Stimulated activated CD4-positive, alpha-beta T cell treated with anti-CD3 and anti-CD28 coated beads, Interleukin-15, amount 100 ng/mL, for 24 hours (primary cell): ENCODE measurements at regions not wholly inside any gene's neighbourhood (a gene's known extent, or its start where the extent isn't known, plus 50 kb on each side); places are given as distances from the start of the nearest gene placed in this dataset.

Experiments used
- DNase-seq: peaks from one replicate; pipeline ENCODE4 v3.0.0-alpha.2; 2020

- no peak for DNase-seq
These were observed 111.6 kb downstream of the SIPA1L2 start for GRCh38 chr1:232518349-232518748.

GRCh38 chr1:232517204-232517603, 112.7 kb downstream of the SIPA1L2 start:
- DNase-seq: no peak

- DNase-seq: no peak
These were observed 114.2 kb downstream of the SIPA1L2 start for GRCh38 chr1:232515706-232516105.

- DNase-seq: no peak
These were observed 117.2 kb downstream of the SIPA1L2 start for GRCh38 chr1:232512712-232513111.

GRCh38 chr1:232511172-232511571, 118.8 kb downstream of the SIPA1L2 start:
- DNase-seq: no peak

- DNase-seq: no peak
These were observed 119.4 kb downstream of the SIPA1L2 start for GRCh38 chr1:232510367-232511110.

- no peak for DNase-seq
These were observed 120.4 kb downstream of the SIPA1L2 start for GRCh38 chr1:232509570-232509969.

GRCh38 chr1:232508130-232508701, 121.7 kb downstream of the SIPA1L2 start:
- DNase-seq: no peak

- DNase-seq: no peak
These were observed 122.4 kb downstream of the SIPA1L2 start for GRCh38 chr1:232507571-232507970.

- no peak for DNase-seq
These were observed 124.0 kb downstream of the SIPA1L2 start for GRCh38 chr1:232505884-232506283.

- DNase-seq: no peak
These were observed 125.3 kb downstream of the SIPA1L2 start for GRCh38 chr1:232504651-232505050.

GRCh38 chr1:232503497-232503896, 126.4 kb downstream of the SIPA1L2 start:
- no peak for DNase-seq

GRCh38 chr1:232501854-232502253, 128.1 kb downstream of the SIPA1L2 start:
- DNase-seq: no peak

- DNase-seq: no peak
These were observed 130.7 kb downstream of the SIPA1L2 start for GRCh38 chr1:232499188-232499587.

- no peak for DNase-seq
These were observed 136.1 kb downstream of the SIPA1L2 start for GRCh38 chr1:232493869-232494268.

GRCh38 chr1:232489256-232489655, 140.7 kb downstream of the SIPA1L2 start:
- DNase-seq: no peak

- DNase-seq: no peak
These were observed 142.7 kb downstream of the SIPA1L2 start for GRCh38 chr1:232487236-232487635.

GRCh38 chr1:232486454-232487207, 143.3 kb downstream of the SIPA1L2 start:
- DNase-seq: no peak

- no peak for DNase-seq
These were observed 143.9 kb downstream of the SIPA1L2 start for GRCh38 chr1:232486006-232486405.

- DNase-seq: no peak
These were observed 145.1 kb downstream of the SIPA1L2 start for GRCh38 chr1:232484856-232485255.

- DNase-seq: no peak
These were observed 146.1 kb downstream of the SIPA1L2 start for GRCh38 chr1:232483826-232484225.

GRCh38 chr1:232481091-232481490, 148.8 kb downstream of the SIPA1L2 start:
- DNase-seq: no peak

- DNase-seq: no peak
These were observed 152.2 kb downstream of the SIPA1L2 start for GRCh38 chr1:232477728-232478127.

- no peak for DNase-seq
These were observed 153.4 kb downstream of the SIPA1L2 start for GRCh38 chr1:232476538-232476950.
